Hepatocyte (in vitro differentiated cells): ENCODE measurements at regions not wholly inside any gene's neighbourhood (a gene's known extent, or its start where the extent isn't known, plus 50 kb on each side); places are given as distances from the start of the nearest gene placed in this dataset.

Experiments used
- DNase-seq: peaks from one replicate; pipeline ENCODE4 v3.0.0-alpha.2; 2016; ENCODE audit warnings: low spot score
- H2AFZ ChIP-seq: fragments of 200-600 bp; sonication (generic); 2 replicates; pipeline ENCODE4 v1.6.0; 2016; ENCODE audit warnings: antibody characterized with exemption, mild to moderate bottlenecking
- H3K27ac ChIP-seq: fragments of 200-600 bp; sonication (generic); 2 replicates; pipeline ENCODE4 v1.5.1; 2016; ENCODE audit warnings: mild to moderate bottlenecking
- H3K27me3 ChIP-seq: fragments of 200-600 bp; sonication (generic); 2 replicates; pipeline ENCODE4 v1.6.1; 2016
- H3K36me3 ChIP-seq: fragments of 200-600 bp; sonication (generic); replicated peaks from 2 replicates; pipeline ENCODE4 v1.5.1; 2016; ENCODE audit warnings: low read depth; ENCODE audit not compliant: insufficient read depth
- H3K4me1 ChIP-seq: fragments of 200-600 bp; sonication (generic); 2 replicates; pipeline ENCODE4 v1.5.1; 2016; ENCODE audit warnings: mild to moderate bottlenecking, moderate library complexity; ENCODE audit not compliant: insufficient read depth
- H3K4me2 ChIP-seq: fragments of 200-600 bp; sonication (generic); 2 replicates; pipeline ENCODE4 v1.6.0; 2016
- H3K4me3 ChIP-seq: fragments of 200-600 bp; sonication (generic); 2 replicates; pipeline ENCODE4 v1.5.1; 2016; ENCODE audit warnings: mild to moderate bottlenecking
- H3K79me2 ChIP-seq: fragments of 200-600 bp; sonication (generic); 2 replicates; pipeline ENCODE4 v1.6.0; 2017; ENCODE audit warnings: mild to moderate bottlenecking
- H3K9me2 ChIP-seq: fragments of 200-600 bp; sonication (generic); replicated peaks from 2 replicates; pipeline ENCODE4 v1.6.0; 2017; ENCODE audit warnings: mild to moderate bottlenecking; ENCODE audit not compliant: insufficient read depth
- H3K9me3 ChIP-seq: fragments of 200-600 bp; sonication (generic); 2 replicates; pipeline ENCODE4 v1.5.1; 2016; ENCODE audit warnings: low read depth, mild to moderate bottlenecking
- H4K20me1 ChIP-seq: fragments of 200-600 bp; sonication (generic); 2 replicates; pipeline ENCODE4 v1.6.0; 2016; ENCODE audit warnings: mild to moderate bottlenecking; ENCODE audit not compliant: insufficient read depth, poor library complexity, severe bottlenecking
- CTCF ChIP-seq: fragments of 200-600 bp; sonication (generic); IDR thresholded peaks from 2 replicates; pipeline ENCODE4 v1.5.1; 2016; ENCODE audit warnings: antibody characterized with exemption, mild to moderate bottlenecking; ENCODE audit not compliant: poor library complexity
- EZH2 ChIP-seq: fragments of 200-600 bp; sonication (generic); IDR thresholded peaks from 2 replicates; pipeline ENCODE4 v1.6.1; 2016; ENCODE audit warnings: antibody characterized with exemption, mild to moderate bottlenecking, borderline replicate concordance
- EZH2phosphoT487 ChIP-seq: fragments of 200-600 bp; sonication (generic); IDR thresholded peaks from one replicate; pipeline ENCODE4 v1.6.1; 2018; ENCODE audit warnings: antibody characterized with exemption, mild to moderate bottlenecking, low read depth, moderate library complexity; ENCODE audit not compliant: unreplicated experiment, severe bottlenecking
- WGBS: methylation state at CpG from one replicate; pipeline ENCODE4 v1.1.6; 2016; ENCODE audit warnings: low lambda C conversion rate; ENCODE audit errors: missing lambda C conversion rate; 5-methylcytosine and 5-hydroxymethylcytosine counted together

GRCh38 chr5:4015709-4016108 lies 420.1 kb downstream of the IRX1 start:
- H3K9me3 ChIP-seq = no peaks in the 10 kb centered on the region
- no peaks in the 10 kb centered on the region for H3K9me2 ChIP-seq
- no peaks in the 10 kb centered on the region for H3K79me2 ChIP-seq
- no peak overlapping the region for H3K27ac ChIP-seq
- 88% methylated on average over 4 of the region's 4 CpGs for WGBS
- H3K4me2 ChIP-seq = no peak overlapping the region
- H3K36me3 ChIP-seq = no peaks in the 10 kb centered on the region
- H3K4me3 ChIP-seq = no peak overlapping the region
- TF ChIP-seq EZH2 (no peak), EZH2phosphoT487 (no peak), CTCF (no peak)
- no peak for DNase-seq
- no peaks in the 10 kb centered on the region for H3K4me1 ChIP-seq
- no peaks in the 10 kb centered on the region for H3K27me3 ChIP-seq
- H4K20me1 ChIP-seq = no peaks in the 10 kb centered on the region
- H2AFZ ChIP-seq = no peak overlapping the region

GRCh38 chr5:4017076-4017803 lies 421.6 kb downstream of the IRX1 start:
- H3K36me3 ChIP-seq = no peaks in the 10 kb centered on the region
- H3K4me3 ChIP-seq = no peak overlapping the region
- no peak for TF ChIP-seq CTCF
- H3K9me2 ChIP-seq = no peaks in the 10 kb centered on the region
- H4K20me1 ChIP-seq = no peaks in the 10 kb centered on the region
- no peak for DNase-seq
- H3K9me3 ChIP-seq = no peaks in the 10 kb centered on the region
- no peaks in the 10 kb centered on the region for H3K79me2 ChIP-seq
- no peaks in the 10 kb centered on the region for H3K27me3 ChIP-seq
- H3K4me2 ChIP-seq = no peak overlapping the region
- no peak overlapping the region for H3K27ac ChIP-seq
- WGBS = 87% methylated on average over 5 of the region's 5 CpGs
- no peak overlapping the region for H2AFZ ChIP-seq
- H3K4me1 ChIP-seq = no peaks in the 10 kb centered on the region

- TF ChIP-seq CTCF (no peak), EZH2 (no peak), EZH2phosphoT487 (no peak)
- no peak for DNase-seq
- WGBS = 42% methylated on average over 2 of the region's 2 CpGs
- Histone ChIP-seq H3K4me2 (no peak overlapping the region), H3K4me1 (no peaks in the 10 kb centered on the region), H2AFZ (no peak overlapping the region), H3K27ac (no peak overlapping the region), H3K36me3 (no peaks in the 10 kb centered on the region), H3K9me3 (no peaks in the 10 kb centered on the region), H3K27me3 (no peaks in the 10 kb centered on the region), H3K79me2 (no peaks in the 10 kb centered on the region), H4K20me1 (no peaks in the 10 kb centered on the region), H3K4me3 (no peak overlapping the region), H3K9me2 (no peaks in the 10 kb centered on the region)
Observed at GRCh38 chr5:4018007-4018406, 422.4 kb downstream of the IRX1 start.
